SK-N-SH (cell line): ENCODE measurements at regions not wholly inside any gene's neighbourhood (a gene's known extent, or its start where the extent isn't known, plus 50 kb on each side); places are given as distances from the start of the nearest gene placed in this dataset.

Source experiments
- CTCF ChIP-seq: fragments of 200-600 bp; sonication (generic); IDR thresholded peaks from 2 replicates; pipeline ENCODE4 v1.6.1; 2017; ENCODE audit warnings: antibody characterized with exemption, mild to moderate bottlenecking, moderate library complexity
- ELF1 ChIP-seq: IDR thresholded peaks from 2 replicates; pipeline ENCODE4 v1.4.0; 2012
- EP300 ChIP-seq, 2 experiments: IDR thresholded peaks; 2 replicates each; pipeline versions ENCODE4 v1.4.0 to v1.6.1; 2012; ENCODE audit warnings: borderline replicate concordance in 1 of 2, low read depth in 1 of 2, low read length in 1 of 2
- FOXJ3 ChIP-seq: sonication (generic); formaldehyde crosslinking; IDR thresholded peaks from 2 replicates; pipeline ENCODE4 v1.5.1; 2020; ENCODE audit warnings: mild to moderate bottlenecking, missing genetic modification reagents
- GATA2 ChIP-seq: sonication (generic); formaldehyde crosslinking; IDR thresholded peaks from 2 replicates; pipeline ENCODE4 v1.5.0; 2020; ENCODE audit warnings: mild to moderate bottlenecking, missing genetic modification reagents
- MAX ChIP-seq: IDR thresholded peaks from 2 replicates; pipeline ENCODE4 v1.4.0; 2012; ENCODE audit warnings: low read depth
- PBX3 ChIP-seq: IDR thresholded peaks from 2 replicates; pipeline ENCODE4; 2012
- POLR2AphosphoS5 ChIP-seq: IDR thresholded peaks from 2 replicates; pipeline ENCODE4 v1.6.1; 2012; ENCODE audit warnings: low read depth, low read length
- RCOR1 ChIP-seq: fragments of 150-350 bp; IDR thresholded peaks from 2 replicates; pipeline ENCODE4 v1.6.1; 2017; ENCODE audit warnings: antibody characterized with exemption, low read length
- REST ChIP-seq: IDR thresholded peaks from 2 replicates; pipeline ENCODE4 v1.6.1; 2012; ENCODE audit warnings: mild to moderate bottlenecking, low read depth, low read length, moderate library complexity
- RFX5 ChIP-seq: IDR thresholded peaks from 2 replicates; pipeline ENCODE4 v1.6.1; 2012; ENCODE audit warnings: mild to moderate bottlenecking, improper control_type of control experiment, low read length
- TEAD4 ChIP-seq: IDR thresholded peaks from 2 replicates; pipeline ENCODE4 v1.4.0; 2012; ENCODE audit warnings: mild to moderate bottlenecking, borderline replicate concordance; ENCODE audit not compliant: insufficient read depth
- USF1 ChIP-seq: IDR thresholded peaks from 2 replicates; pipeline ENCODE4 v1.4.0; 2012; ENCODE audit warnings: low read depth, borderline replicate concordance
- USF2 ChIP-seq: fragments of 150-350 bp; IDR thresholded peaks from 2 replicates; pipeline ENCODE4 v1.6.1; 2017; ENCODE audit warnings: antibody characterized with exemption, low read length, low read depth, borderline replicate concordance

- TF ChIP-seq RFX5 (no peak), TEAD4 (no peak), POLR2AphosphoS5 (no peak), ELF1 (no peak), GATA2 (CRISPR knock-in tag) (no peak), CTCF (no peak), MAX (no peak), PBX3 (0 out of 2 replicates have a peak, but pooled peaks have one; percentile 5), RCOR1 (no peak), FOXJ3 (CRISPR knock-in tag) (no peak), EP300 (IDR thresholded peaks at IDR 0.05; ENCODE audit: borderline replicate concordance in 1 of 2, low read depth in 1 of 2, low read length in 1 of 2) (0 out of 4 replicates have a peak, but pooled peaks of 1 of the 2 experiments have one; percentile 30), USF1 (peak; percentile 88), REST (peak; percentile 80), USF2 (no peak)
Measured at GRCh38 chr5:89878140-89879132, 531.1 kb downstream of the CETN3 start (continued).
